ENCODE measurements at regions not wholly inside any gene's neighbourhood (a gene's known extent, or its start where the extent isn't known, plus 50 kb on each side); places are given as distances from the start of the nearest gene placed in this dataset.

DNA sequence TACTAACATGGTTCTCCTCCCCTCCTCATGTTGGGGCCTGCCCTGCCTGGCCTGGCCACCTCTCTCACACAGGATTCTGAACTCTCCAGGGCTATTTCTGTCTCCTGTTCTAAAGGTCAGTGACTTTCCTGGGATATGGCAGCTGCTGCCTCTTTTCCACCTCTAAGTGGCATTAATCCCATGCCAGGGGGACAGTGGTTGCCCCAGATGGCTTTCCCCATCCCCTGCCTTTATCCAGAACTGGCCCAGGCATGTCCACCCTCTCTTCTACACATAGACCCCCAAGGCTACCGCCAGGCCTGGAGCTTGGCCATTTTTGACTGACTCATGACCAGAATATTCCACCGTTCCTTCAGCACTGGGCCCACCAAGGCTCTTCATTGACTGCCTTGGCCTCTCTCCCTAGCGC, 90.4 kb downstream of the IRF2BPL start (continued):
- TF ChIP-seq EZH2phosphoT487 (IDR thresholded peaks at IDR 0.05; ENCODE audit: borderline replicate concordance, low read depth) (no peak), POLR2AphosphoS5 (IDR thresholded peaks at IDR 0.05; ENCODE audit: low read depth, low read length) (no peak), JUND (IDR thresholded peaks at IDR 0.05) (no peak), ELF1 (IDR thresholded peaks at IDR 0.05) (no peak), YY1 (IDR thresholded peaks at IDR 0.05; ENCODE audit: low read depth) (no peak), MXI1 (IDR thresholded peaks at IDR 0.05; ENCODE audit: low read depth, low read length) (no peak), NFIC (IDR thresholded peaks at IDR 0.05; ENCODE audit: borderline replicate concordance) (peak; percentile 63; the same call in 1 of the 2 replicates), RXRA (IDR thresholded peaks at IDR 0.05; ENCODE audit: borderline replicate concordance, low read depth) (no peak), GATA2 (CRISPR knock-in tag; IDR thresholded peaks at IDR 0.05) (no peak), FOSL2 (IDR thresholded peaks at IDR 0.05; ENCODE audit: borderline replicate concordance, low read depth) (0 out of 2 replicates have a peak, but pooled peaks have one; percentile 27), FOXM1 (IDR thresholded peaks at IDR 0.05; ENCODE audit: low read depth) (no peak), TCF12 (IDR thresholded peaks at IDR 0.05) (peak; percentile 44; the same call in 1 of the 2 replicates), SMC3 (IDR thresholded peaks at IDR 0.05; ENCODE audit: low read depth, low read length) (no peak), RCOR1 (IDR thresholded peaks at IDR 0.05; ENCODE audit: low read length) (no peak), RAD21 (IDR thresholded peaks at IDR 0.05; ENCODE audit: low read length) (no peak), RFX5 (IDR thresholded peaks at IDR 0.05; ENCODE audit: low read length) (no peak), EP300 (IDR thresholded peaks at IDR 0.05; ENCODE audit: borderline replicate concordance in 1 of 2, low read depth in 1 of 2, low read length in 1 of 2) (peak in 1 of 2 experiments; percentile 14; a peak in 1 of 4 replicates), NRF1 (IDR thresholded peaks at IDR 0.05; ENCODE audit: low read depth, low read length) (no peak)
- TF ChIP-seq, protein P1, sequence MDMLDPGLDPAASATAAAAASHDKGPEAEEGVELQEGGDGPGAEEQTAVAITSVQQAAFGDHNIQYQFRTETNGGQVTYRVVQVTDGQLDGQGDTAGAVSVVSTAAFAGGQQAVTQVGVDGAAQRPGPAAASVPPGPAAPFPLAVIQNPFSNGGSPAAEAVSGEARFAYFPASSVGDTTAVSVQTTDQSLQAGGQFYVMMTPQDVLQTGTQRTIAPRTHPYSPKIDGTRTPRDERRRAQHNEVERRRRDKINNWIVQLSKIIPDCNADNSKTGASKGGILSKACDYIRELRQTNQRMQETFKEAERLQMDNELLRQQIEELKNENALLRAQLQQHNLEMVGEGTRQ (IDR thresholded peaks at IDR 0.05; ENCODE audit: borderline replicate concordance, low read depth, low read length), result no peak
- TF ChIP-seq, protein P2, sequence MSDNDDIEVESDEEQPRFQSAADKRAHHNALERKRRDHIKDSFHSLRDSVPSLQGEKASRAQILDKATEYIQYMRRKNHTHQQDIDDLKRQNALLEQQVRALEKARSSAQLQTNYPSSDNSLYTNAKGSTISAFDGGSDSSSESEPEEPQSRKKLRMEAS (IDR thresholded peaks at IDR 0.05; ENCODE audit: low read depth), result no peak
- TF ChIP-seq, protein P3, sequence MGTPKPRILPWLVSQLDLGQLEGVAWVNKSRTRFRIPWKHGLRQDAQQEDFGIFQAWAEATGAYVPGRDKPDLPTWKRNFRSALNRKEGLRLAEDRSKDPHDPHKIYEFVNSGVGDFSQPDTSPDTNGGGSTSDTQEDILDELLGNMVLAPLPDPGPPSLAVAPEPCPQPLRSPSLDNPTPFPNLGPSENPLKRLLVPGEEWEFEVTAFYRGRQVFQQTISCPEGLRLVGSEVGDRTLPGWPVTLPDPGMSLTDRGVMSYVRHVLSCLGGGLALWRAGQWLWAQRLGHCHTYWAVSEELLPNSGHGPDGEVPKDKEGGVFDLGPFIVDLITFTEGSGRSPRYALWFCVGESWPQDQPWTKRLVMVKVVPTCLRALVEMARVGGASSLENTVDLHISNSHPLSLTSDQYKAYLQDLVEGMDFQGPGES (IDR thresholded peaks at IDR 0.05; ENCODE audit: low read depth, low read length), result no peak
- TF ChIP-seq, protein P4, sequence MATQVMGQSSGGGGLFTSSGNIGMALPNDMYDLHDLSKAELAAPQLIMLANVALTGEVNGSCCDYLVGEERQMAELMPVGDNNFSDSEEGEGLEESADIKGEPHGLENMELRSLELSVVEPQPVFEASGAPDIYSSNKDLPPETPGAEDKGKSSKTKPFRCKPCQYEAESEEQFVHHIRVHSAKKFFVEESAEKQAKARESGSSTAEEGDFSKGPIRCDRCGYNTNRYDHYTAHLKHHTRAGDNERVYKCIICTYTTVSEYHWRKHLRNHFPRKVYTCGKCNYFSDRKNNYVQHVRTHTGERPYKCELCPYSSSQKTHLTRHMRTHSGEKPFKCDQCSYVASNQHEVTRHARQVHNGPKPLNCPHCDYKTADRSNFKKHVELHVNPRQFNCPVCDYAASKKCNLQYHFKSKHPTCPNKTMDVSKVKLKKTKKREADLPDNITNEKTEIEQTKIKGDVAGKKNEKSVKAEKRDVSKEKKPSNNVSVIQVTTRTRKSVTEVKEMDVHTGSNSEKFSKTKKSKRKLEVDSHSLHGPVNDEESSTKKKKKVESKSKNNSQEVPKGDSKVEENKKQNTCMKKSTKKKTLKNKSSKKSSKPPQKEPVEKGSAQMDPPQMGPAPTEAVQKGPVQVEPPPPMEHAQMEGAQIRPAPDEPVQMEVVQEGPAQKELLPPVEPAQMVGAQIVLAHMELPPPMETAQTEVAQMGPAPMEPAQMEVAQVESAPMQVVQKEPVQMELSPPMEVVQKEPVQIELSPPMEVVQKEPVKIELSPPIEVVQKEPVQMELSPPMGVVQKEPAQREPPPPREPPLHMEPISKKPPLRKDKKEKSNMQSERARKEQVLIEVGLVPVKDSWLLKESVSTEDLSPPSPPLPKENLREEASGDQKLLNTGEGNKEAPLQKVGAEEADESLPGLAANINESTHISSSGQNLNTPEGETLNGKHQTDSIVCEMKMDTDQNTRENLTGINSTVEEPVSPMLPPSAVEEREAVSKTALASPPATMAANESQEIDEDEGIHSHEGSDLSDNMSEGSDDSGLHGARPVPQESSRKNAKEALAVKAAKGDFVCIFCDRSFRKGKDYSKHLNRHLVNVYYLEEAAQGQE (IDR thresholded peaks at IDR 0.05; ENCODE audit: low read depth, low read length), result no peak
